HG02943 (cell line): ENCODE measurements at regions not wholly inside any gene's neighbourhood (a gene's known extent, or its start where the extent isn't known, plus 50 kb on each side); places are given as distances from the start of the nearest gene placed in this dataset.

Experiments used
- ATAC-seq: cut with Tn5 transposase; IDR thresholded peaks from one replicate; pipeline ENCODE4 v1.9.1; 2021; ENCODE audit warnings: mild to moderate bottlenecking, low read depth, moderate library complexity; ENCODE audit not compliant: unreplicated experiment

DNA sequence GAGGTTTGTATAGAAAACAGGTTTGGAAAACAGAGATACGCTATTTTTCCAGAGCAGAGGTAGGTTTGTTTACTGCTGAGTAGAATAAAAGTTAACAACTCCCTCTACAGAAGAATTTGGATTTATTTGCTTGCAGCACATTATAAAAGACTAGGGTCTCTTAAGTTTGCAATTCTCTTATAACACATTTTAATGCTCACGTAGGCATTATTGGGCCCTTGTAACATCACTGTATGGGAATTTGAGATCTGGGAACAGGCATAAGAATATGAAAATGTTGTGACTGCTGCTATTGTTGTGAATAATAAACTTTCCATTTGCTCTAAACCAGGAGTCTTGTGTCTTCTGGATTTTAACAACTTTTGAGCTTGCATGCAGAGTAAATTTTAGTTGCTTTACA is 128.3 kb upstream of the CADM2 start:
- no peak for ATAC-seq

GRCh38 chr3:84835366-84835765 is 123.4 kb upstream of the CADM2 start:
- ATAC-seq: no peak

DNA sequence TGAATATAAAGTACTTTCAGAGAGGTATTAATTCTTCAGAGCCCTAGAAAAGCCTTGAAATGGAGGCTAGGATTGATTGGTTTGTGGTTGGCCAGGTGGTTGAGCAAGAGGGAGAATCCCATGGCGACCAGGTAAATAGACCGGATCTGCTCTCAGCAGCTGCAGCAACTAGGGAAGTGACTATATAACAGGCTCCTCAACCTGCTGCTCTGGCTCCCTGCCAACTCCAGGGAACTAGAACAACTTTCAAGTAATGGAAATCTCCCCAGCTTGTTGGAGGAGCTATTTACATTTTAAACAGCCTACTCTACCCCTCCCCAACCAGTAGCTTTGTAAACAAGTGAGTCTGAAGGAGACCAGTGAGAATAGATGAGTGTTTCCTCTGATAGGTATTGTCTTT is 121.8 kb upstream of the CADM2 start:
- ATAC-seq: no peak

- ATAC-seq: no peak
Measured at GRCh38 chr3:84877092-84877491, 81.7 kb upstream of the CADM2 start.

- no peak for ATAC-seq
Measured at GRCh38 chr3:84881288-84881687, 77.5 kb upstream of the CADM2 start.

DNA sequence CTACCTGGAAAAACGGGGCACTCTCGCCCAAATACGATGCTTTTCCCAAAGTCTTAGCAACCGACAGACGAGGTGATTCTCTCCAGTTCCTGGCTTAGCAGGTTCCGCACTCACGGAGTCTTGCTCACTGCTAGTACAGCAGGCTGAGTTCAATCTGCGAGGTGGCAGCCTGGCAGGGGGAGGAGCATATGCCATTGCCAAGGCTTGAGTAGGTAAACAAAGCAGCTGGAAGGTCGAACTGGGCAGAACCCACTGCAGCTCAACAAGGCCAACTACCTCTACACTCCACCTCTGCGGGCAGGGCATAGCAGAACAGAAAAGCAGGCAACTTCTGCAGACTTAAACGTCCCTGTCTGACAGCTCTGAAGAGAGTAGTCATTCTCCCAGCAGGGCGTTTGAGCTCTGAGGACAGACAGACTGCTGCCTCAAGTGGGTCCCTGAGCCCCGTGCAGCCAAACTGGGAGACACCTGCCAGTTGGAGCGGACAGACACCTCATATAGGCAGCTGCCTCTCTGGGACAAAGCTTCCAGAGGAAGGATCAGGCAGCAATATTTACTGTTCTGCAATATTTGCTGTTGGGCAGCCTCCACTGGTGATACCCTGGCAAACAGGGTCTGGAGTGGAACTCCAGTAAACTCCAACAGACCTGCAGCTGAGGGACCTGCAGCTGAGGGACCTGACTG is 73.4 kb upstream of the CADM2 start:
- no peak for ATAC-seq

DNA sequence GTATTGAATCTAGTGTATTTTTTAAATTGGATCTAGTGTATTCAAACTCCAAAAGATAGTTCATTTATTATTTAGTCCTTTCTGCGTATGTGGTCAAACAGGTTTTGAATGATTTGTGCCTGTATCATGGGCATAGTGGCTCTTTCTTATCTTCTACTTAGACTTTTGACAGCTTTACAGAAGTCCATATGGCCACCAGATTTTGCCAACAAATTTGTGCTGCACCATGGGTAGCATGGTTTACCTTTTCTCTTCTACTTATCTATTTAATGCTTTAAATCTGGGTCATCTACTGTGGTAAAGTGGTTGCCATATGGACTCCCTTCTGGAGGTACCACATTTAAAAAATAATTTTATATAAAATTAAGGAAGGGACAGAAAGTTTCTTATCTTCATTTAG is 66.9 kb upstream of the CADM2 start:
- no peak for ATAC-seq

GRCh38 chr3:84893211-84893610 is 65.6 kb upstream of the CADM2 start:
- ATAC-seq: no peak

- no peak for ATAC-seq
Measured at GRCh38 chr3:84904212-84904611, 54.6 kb upstream of the CADM2 start.

- no peak for ATAC-seq
Measured at GRCh38 chr3:84904816-84905555, 53.8 kb upstream of the CADM2 start.

GRCh38 chr3:84905556-84905920 is 53.3 kb upstream of the CADM2 start:
- ATAC-seq: no peak

GRCh38 chr3:84906065-84906464 is 52.7 kb upstream of the CADM2 start:
- no peak for ATAC-seq
